ENCODE measurements at regions not wholly inside any gene's neighbourhood (a gene's known extent, or its start where the extent isn't known, plus 50 kb on each side); places are given as distances from the start of the nearest gene placed in this dataset.
"Not testable (repeated sequence)": the region's sequence is repeated elsewhere in the genome, so short reads cannot be mapped to it uniquely, and the experiment has no call there.

GRCh38 chr6:100226811-100227210 lies 232.8 kb upstream of the MCHR2 start:
- no peak overlapping the region for H3K4me3 ChIP-seq (ENCODE audit: low read depth, low read length)
- no peak for TF ChIP-seq CTCF (IDR thresholded peaks at IDR 0.05; ENCODE audit: low read depth, low read length)
- no peak for DNase-seq (ENCODE audit: low read depth, low spot score)
- in situ Hi-C loops (cut with HindIII; ENCODE audit: low sequenced_read_pairs), result no loop called here

GRCh38 chr6:100223952-100224351 lies 229.9 kb upstream of the MCHR2 start:
- H3K4me3 ChIP-seq (ENCODE audit: low read depth, low read length); in situ Hi-C loops (cut with HindIII; ENCODE audit: low sequenced_read_pairs); DNase-seq (ENCODE audit: low read depth, low spot score): not testable (repeated sequence)

- in situ Hi-C loops (cut with HindIII; ENCODE audit: low sequenced_read_pairs), result no loop called here
- DNase-seq (ENCODE audit: low read depth, low spot score), result no peak
- no peak for TF ChIP-seq CTCF (IDR thresholded peaks at IDR 0.05; ENCODE audit: low read depth, low read length)
These were observed 226.5 kb upstream of the MCHR2 start for GRCh38 chr6:100220543-100220942.

GRCh38 chr6:100217225-100218012 lies 223.4 kb upstream of the MCHR2 start:
- no peak overlapping the region for H3K4me3 ChIP-seq (ENCODE audit: low read depth, low read length)
- TF ChIP-seq CTCF (IDR thresholded peaks at IDR 0.05; ENCODE audit: low read depth, low read length), result no peak
- in situ Hi-C loops (cut with HindIII; ENCODE audit: low sequenced_read_pairs), result no loop called here
- no peak for DNase-seq (ENCODE audit: low read depth, low spot score)

More at GRCh38 chr6:100220543-100220942, 226.5 kb upstream of the MCHR2 start:
- H3K4me3 ChIP-seq (ENCODE audit: low read depth, low read length), result no peak overlapping the region

- in situ Hi-C loops (cut with HindIII; ENCODE audit: low sequenced_read_pairs), result no loop called here
- DNase-seq (ENCODE audit: low read depth, low spot score), result no peak
- TF ChIP-seq CTCF (IDR thresholded peaks at IDR 0.05; ENCODE audit: low read depth, low read length), result no peak
- no peak overlapping the region for H3K4me3 ChIP-seq (ENCODE audit: low read depth, low read length)
These were observed 222.7 kb upstream of the MCHR2 start for GRCh38 chr6:100216760-100217159.

- TF ChIP-seq CTCF (IDR thresholded peaks at IDR 0.05; ENCODE audit: low read depth, low read length), result no peak
- no peak for DNase-seq (ENCODE audit: low read depth, low spot score)
- no peak overlapping the region for H3K4me3 ChIP-seq (ENCODE audit: low read depth, low read length)
- in situ Hi-C loops (cut with HindIII; ENCODE audit: low sequenced_read_pairs), result no loop called here
These were observed 218.1 kb upstream of the MCHR2 start for GRCh38 chr6:100212131-100212530.

All from astrocyte of the spinal cord (primary cell).